Thoracic aorta (tissue), 2 donors: ENCODE measurements at regions not wholly inside any gene's neighbourhood (a gene's known extent, or its start where the extent isn't known, plus 50 kb on each side); places are given as distances from the start of the nearest gene placed in this dataset.

Experiments
- ATAC-seq: fragments of 150-250 bp; one replicate; pipeline ENCODE4 v1.8.0; 2017; ENCODE audit warnings: low read depth; ENCODE audit not compliant: insufficient number of reproducible peaks, low FRiP score
- DNase-seq: peaks from one replicate; pipeline ENCODE4 v3.0.0-alpha.2; 2020; ENCODE audit warnings: low spot score
- H3K27ac ChIP-seq, 2 donors: fragments of 200-600 bp; sonication (generic); 1 replicate in 1 of 2; 2 replicates in 1 of 2; pipeline ENCODE4 v1.5.1; 2016; ENCODE audit warnings: mild to moderate bottlenecking in 2 of 2, moderate library complexity in 2 of 2
- H3K27me3 ChIP-seq: fragments of 200-600 bp; sonication (generic); replicated peaks from 2 replicates; pipeline ENCODE4 v1.6.0; 2016; ENCODE audit warnings: mild to moderate bottlenecking; ENCODE audit not compliant: insufficient read depth
- H3K36me3 ChIP-seq: fragments of 200-600 bp; sonication (generic); one replicate; pipeline ENCODE4 v1.5.1; 2016
- H3K4me1 ChIP-seq, 2 donors: fragments of 200-600 bp; sonication (generic); 1 replicate in 1 of 2; 2 replicates in 1 of 2; pipeline versions ENCODE4 v1.5.1 to v1.6.0; 2016; ENCODE audit warnings: low read depth in 2 of 2, mild to moderate bottlenecking in 1 of 2; ENCODE audit not compliant: control insufficient read depth in 1 of 2
- H3K4me3 ChIP-seq: fragments of 200-600 bp; sonication (generic); 2 replicates; pipeline ENCODE4 v1.5.1; 2016; ENCODE audit warnings: mild to moderate bottlenecking
- H3K9me3 ChIP-seq: fragments of 200-600 bp; sonication (generic); 2 replicates; pipeline ENCODE4 v1.5.1; 2016
- CTCF ChIP-seq: fragments of 200-600 bp; sonication (generic); IDR thresholded peaks from one replicate; pipeline ENCODE4 v1.5.1; 2019; ENCODE audit warnings: antibody characterized with exemption

GRCh38 chr13:104196611-104197010 is 1130.4 kb upstream of the SLC10A2 start:
- ATAC-seq (no peak), DNase-seq (no peak)
- no peak for TF ChIP-seq CTCF
- no peaks in the 10 kb centered on the region for H3K9me3 ChIP-seq
- no peaks in the 10 kb centered on the region for H3K4me1 ChIP-seq
- H3K27ac ChIP-seq = no peak overlapping the region
- no peaks in the 10 kb centered on the region for H3K36me3 ChIP-seq
- H3K27me3 ChIP-seq = no peaks in the 10 kb centered on the region
- H3K4me3 ChIP-seq = no peak overlapping the region

GRCh38 chr13:104181526-104182231 is 1115.5 kb upstream of the SLC10A2 start:
- ATAC-seq = no peak
- no peaks in the 10 kb centered on the region for H3K9me3 ChIP-seq
- no peak overlapping the region for H3K27ac ChIP-seq
- no peaks in the 10 kb centered on the region for H3K27me3 ChIP-seq
- no peaks in the 10 kb centered on the region for H3K4me1 ChIP-seq
- no peak for TF ChIP-seq CTCF
- no peak for DNase-seq
- no peaks in the 10 kb centered on the region for H3K36me3 ChIP-seq
- no peak overlapping the region for H3K4me3 ChIP-seq

DNA sequence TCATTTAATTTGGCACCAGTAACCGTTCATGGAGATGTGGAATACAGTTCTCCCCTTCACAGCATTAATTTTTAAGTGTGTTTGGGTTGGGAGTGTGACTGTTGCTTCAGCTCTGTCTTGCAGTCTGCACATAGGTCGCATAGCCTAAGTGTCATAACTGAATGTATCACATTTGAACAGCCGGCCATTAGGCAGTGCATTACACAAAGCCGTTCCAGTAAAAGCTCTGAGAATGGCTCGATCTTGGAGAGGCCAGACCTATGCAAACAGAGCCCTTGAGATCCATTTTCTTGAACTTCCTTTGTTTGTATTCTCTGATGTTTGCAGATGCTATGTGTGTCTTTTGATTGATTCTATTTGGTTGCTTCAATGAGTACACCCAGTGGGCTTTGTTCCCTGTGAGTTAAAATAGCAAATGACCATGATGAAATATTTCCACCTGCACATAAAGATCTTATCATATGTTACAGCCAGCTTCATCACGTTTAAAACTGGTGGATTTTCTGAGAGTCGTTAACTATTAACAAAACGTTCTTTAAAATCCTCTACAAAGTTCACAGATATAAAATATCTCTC is 1104.9 kb upstream of the SLC10A2 start:
- Histone ChIP-seq H3K36me3 (no peaks in the 10 kb centered on the region), H3K4me3 (no peak overlapping the region), H3K4me1 (no peaks in the 10 kb centered on the region), H3K27me3 (no peaks in the 10 kb centered on the region), H3K27ac (no peak overlapping the region), H3K9me3 (no peaks in the 10 kb centered on the region)
- no peak for ATAC-seq
- no peak for DNase-seq
- no peak for TF ChIP-seq CTCF

- Histone ChIP-seq H3K27me3 (no peaks in the 10 kb centered on the region), H3K9me3 (no peaks in the 10 kb centered on the region), H3K4me1 (no peaks in the 10 kb centered on the region), H3K36me3 (no peaks in the 10 kb centered on the region), H3K4me3 (no peak overlapping the region), H3K27ac (no peak overlapping the region)
- ATAC-seq (no peak), DNase-seq (no peak)
- TF ChIP-seq CTCF = no peak
Measured at GRCh38 chr13:104163866-104164630, 1097.8 kb upstream of the SLC10A2 start.

- no peaks in the 10 kb centered on the region for H3K4me1 ChIP-seq
- H3K27me3 ChIP-seq = no peaks in the 10 kb centered on the region
- H3K36me3 ChIP-seq = no peaks in the 10 kb centered on the region
- H3K4me3 ChIP-seq = no peak overlapping the region
- no peak for DNase-seq
- no peak overlapping the region for H3K27ac ChIP-seq
- H3K9me3 ChIP-seq = no peaks in the 10 kb centered on the region
- no peak for ATAC-seq
- TF ChIP-seq CTCF = no peak
Measured at GRCh38 chr13:104160536-104160935, 1094.3 kb upstream of the SLC10A2 start.
